ENCODE measurements at regions not wholly inside any gene's neighbourhood (a gene's known extent, or its start where the extent isn't known, plus 50 kb on each side); places are given as distances from the start of the nearest gene placed in this dataset.

- intact Hi-C loops (cut with DNase I) = no loop called here
- WGBS, 2 donors = 90 to 96% methylated on average over 10 of the region's 10 CpGs
- ATAC-seq (ENCODE audit: low FRiP score) (no peak), DNase-seq (no peak)
- no peaks in the 10 kb centered on the region for H3K4me1 ChIP-seq (ENCODE audit: control insufficient read depth in 1 of 2, insufficient read depth in 2 of 2, low read length in 2 of 2)
- H3K9me3 ChIP-seq (ENCODE audit: control insufficient read depth, low read length) = no peaks in the 10 kb centered on the region
- H3K36me3 ChIP-seq (ENCODE audit: control insufficient read depth in 1 of 2, insufficient read depth in 2 of 2, low read length in 1 of 2) = no peaks in the 10 kb centered on the region
- no peaks in the 10 kb centered on the region for H3K27me3 ChIP-seq (ENCODE audit: control insufficient read depth in 1 of 2, insufficient read depth in 2 of 2, low read length in 1 of 2)
- no peak overlapping the region for H3K4me3 ChIP-seq (ENCODE audit: low read length in 2 of 2)
- no peak overlapping the region for H3K27ac ChIP-seq (ENCODE audit: low read depth in 1 of 2, low read length in 2 of 2)
These were observed 67.9 kb upstream of the STX18 start for GRCh38 chr4:4609622-4610334.

- intact Hi-C loops (cut with DNase I) = no loop called here
- DNase-seq (no peak), ATAC-seq (ENCODE audit: low FRiP score) (no peak)
- H3K36me3 ChIP-seq (ENCODE audit: control insufficient read depth in 1 of 2, insufficient read depth in 2 of 2, low read length in 1 of 2) = no peaks in the 10 kb centered on the region
- 71 to 79% methylated on average over 13 of the region's 13 CpGs for WGBS, 2 donors
- no peaks in the 10 kb centered on the region for H3K27me3 ChIP-seq (ENCODE audit: control insufficient read depth in 1 of 2, insufficient read depth in 2 of 2, low read length in 1 of 2)
- H3K4me1 ChIP-seq (ENCODE audit: control insufficient read depth in 1 of 2, insufficient read depth in 2 of 2, low read length in 2 of 2) = no peaks in the 10 kb centered on the region
- H3K9me3 ChIP-seq (ENCODE audit: control insufficient read depth, low read length) = no peaks in the 10 kb centered on the region
- H3K27ac ChIP-seq (ENCODE audit: low read depth in 1 of 2, low read length in 2 of 2) = no peak overlapping the region
- H3K4me3 ChIP-seq (ENCODE audit: low read length in 2 of 2) = no peak overlapping the region
These were observed 66.3 kb upstream of the STX18 start for GRCh38 chr4:4608214-4608537.

- WGBS, 2 donors = 77 to 86% methylated on average over 19 of the region's 19 CpGs
These were observed 65.7 kb upstream of the STX18 start for GRCh38 chr4:4607336-4608213.

GRCh38 chr4:4606321-4606720 is 64.5 kb upstream of the STX18 start:
- Histone ChIP-seq H3K9me3 (ENCODE audit: control insufficient read depth, low read length) (no peaks in the 10 kb centered on the region), H3K36me3 (ENCODE audit: control insufficient read depth in 1 of 2, insufficient read depth in 2 of 2, low read length in 1 of 2) (no peaks in the 10 kb centered on the region), H3K27ac (ENCODE audit: low read depth in 1 of 2, low read length in 2 of 2) (no peak overlapping the region), H3K27me3 (ENCODE audit: control insufficient read depth in 1 of 2, insufficient read depth in 2 of 2, low read length in 1 of 2) (no peaks in the 10 kb centered on the region), H3K4me1 (ENCODE audit: control insufficient read depth in 1 of 2, insufficient read depth in 2 of 2, low read length in 2 of 2) (no peaks in the 10 kb centered on the region), H3K4me3 (ENCODE audit: low read length in 2 of 2) (no peak overlapping the region)
- WGBS, 2 donors = 81 to 85% methylated on average over 10 of the region's 10 CpGs
- ATAC-seq (ENCODE audit: low FRiP score) = no peak
- intact Hi-C loops (cut with DNase I) = no loop called here
- DNase-seq = no peak

More at GRCh38 chr4:4607336-4608213, 65.7 kb upstream of the STX18 start:
- no peaks in the 10 kb centered on the region for H3K9me3 ChIP-seq (ENCODE audit: control insufficient read depth, low read length)
- DNase-seq = no peak
- no peaks in the 10 kb centered on the region for H3K27me3 ChIP-seq (ENCODE audit: control insufficient read depth in 1 of 2, insufficient read depth in 2 of 2, low read length in 1 of 2)
- no peaks in the 10 kb centered on the region for H3K4me1 ChIP-seq (ENCODE audit: control insufficient read depth in 1 of 2, insufficient read depth in 2 of 2, low read length in 2 of 2)
- intact Hi-C loops (cut with DNase I) = no loop called here
- no peaks in the 10 kb centered on the region for H3K36me3 ChIP-seq (ENCODE audit: control insufficient read depth in 1 of 2, insufficient read depth in 2 of 2, low read length in 1 of 2)
- no peak overlapping the region for H3K27ac ChIP-seq (ENCODE audit: low read depth in 1 of 2, low read length in 2 of 2)
- H3K4me3 ChIP-seq (ENCODE audit: low read length in 2 of 2) = no peak overlapping the region
- no peak for ATAC-seq (ENCODE audit: low FRiP score)

GRCh38 chr4:4605849-4606248 is 64.0 kb upstream of the STX18 start:
- H3K36me3 ChIP-seq (ENCODE audit: control insufficient read depth in 1 of 2, insufficient read depth in 2 of 2, low read length in 1 of 2) = no peaks in the 10 kb centered on the region
- WGBS, 2 donors = 95 to 98% methylated on average over 2 of the region's 2 CpGs

GRCh38 chr4:4603592-4603991 is 61.7 kb upstream of the STX18 start:
- Histone ChIP-seq H3K9me3 (ENCODE audit: control insufficient read depth, low read length) (no peaks in the 10 kb centered on the region), H3K4me1 (ENCODE audit: control insufficient read depth in 1 of 2, insufficient read depth in 2 of 2, low read length in 2 of 2) (no peaks in the 10 kb centered on the region), H3K36me3 (ENCODE audit: control insufficient read depth in 1 of 2, insufficient read depth in 2 of 2, low read length in 1 of 2) (no peaks in the 10 kb centered on the region), H3K27ac (ENCODE audit: low read depth in 1 of 2, low read length in 2 of 2) (no peak overlapping the region), H3K27me3 (ENCODE audit: control insufficient read depth in 1 of 2, insufficient read depth in 2 of 2, low read length in 1 of 2) (no peaks in the 10 kb centered on the region), H3K4me3 (ENCODE audit: low read length in 2 of 2) (no peak overlapping the region)
- DNase-seq = no peak
- intact Hi-C loops (cut with DNase I) = no loop called here
- ATAC-seq (ENCODE audit: low FRiP score) = no peak
- 76% methylated on average over 5 of the region's 5 CpGs for whole genome bisulfite sequencing, 2 donors

More at GRCh38 chr4:4605849-4606248, 64.0 kb upstream of the STX18 start:
- Histone ChIP-seq H3K9me3 (ENCODE audit: control insufficient read depth, low read length) (no peaks in the 10 kb centered on the region), H3K27ac (ENCODE audit: low read depth in 1 of 2, low read length in 2 of 2) (no peak overlapping the region), H3K4me1 (ENCODE audit: control insufficient read depth in 1 of 2, insufficient read depth in 2 of 2, low read length in 2 of 2) (no peaks in the 10 kb centered on the region), H3K4me3 (ENCODE audit: low read length in 2 of 2) (no peak overlapping the region), H3K27me3 (ENCODE audit: control insufficient read depth in 1 of 2, insufficient read depth in 2 of 2, low read length in 1 of 2) (no peaks in the 10 kb centered on the region)
- no peak for ATAC-seq (ENCODE audit: low FRiP score)
- no peak for DNase-seq
- intact Hi-C loops (cut with DNase I) = no loop called here

- no peak overlapping the region for H3K4me3 ChIP-seq (ENCODE audit: low read length in 2 of 2)
- 39 to 40% methylated on average over 4 of the region's 4 CpGs for WGBS, 2 donors
- ATAC-seq (ENCODE audit: low FRiP score) (peak; percentile 11), DNase-seq (no peak)
- H3K9me3 ChIP-seq (ENCODE audit: control insufficient read depth, low read length) = no peaks in the 10 kb centered on the region
- H3K4me1 ChIP-seq (ENCODE audit: control insufficient read depth in 1 of 2, insufficient read depth in 2 of 2, low read length in 2 of 2) = no peaks in the 10 kb centered on the region
- no peaks in the 10 kb centered on the region for H3K36me3 ChIP-seq (ENCODE audit: control insufficient read depth in 1 of 2, insufficient read depth in 2 of 2, low read length in 1 of 2)
- H3K27ac ChIP-seq (ENCODE audit: low read depth in 1 of 2, low read length in 2 of 2) = no peak overlapping the region
- intact Hi-C loops (cut with DNase I) = no loop called here
- no peaks in the 10 kb centered on the region for H3K27me3 ChIP-seq (ENCODE audit: control insufficient read depth in 1 of 2, insufficient read depth in 2 of 2, low read length in 1 of 2)
These were observed 61.2 kb upstream of the STX18 start for GRCh38 chr4:4603067-4603466.

- WGBS, 2 donors = 91 to 95% methylated on average over 2 of the region's 2 CpGs
- H3K36me3 ChIP-seq (ENCODE audit: control insufficient read depth in 1 of 2, insufficient read depth in 2 of 2, low read length in 1 of 2) = no peaks in the 10 kb centered on the region
- no peaks in the 10 kb centered on the region for H3K9me3 ChIP-seq (ENCODE audit: control insufficient read depth, low read length)
- intact Hi-C loops (cut with DNase I) = no loop called here
- H3K4me3 ChIP-seq (ENCODE audit: low read length in 2 of 2) = no peak overlapping the region
- H3K27ac ChIP-seq (ENCODE audit: low read depth in 1 of 2, low read length in 2 of 2) = no peak overlapping the region
- no peaks in the 10 kb centered on the region for H3K27me3 ChIP-seq (ENCODE audit: control insufficient read depth in 1 of 2, insufficient read depth in 2 of 2, low read length in 1 of 2)
- H3K4me1 ChIP-seq (ENCODE audit: control insufficient read depth in 1 of 2, insufficient read depth in 2 of 2, low read length in 2 of 2) = no peaks in the 10 kb centered on the region
- DNase-seq (no peak), ATAC-seq (ENCODE audit: low FRiP score) (no peak)
These were observed 60.6 kb upstream of the STX18 start for GRCh38 chr4:4602468-4602867.
